CD14-positive monocyte (primary cell): ENCODE measurements at regions not wholly inside any gene's neighbourhood (a gene's known extent, or its start where the extent isn't known, plus 50 kb on each side); places are given as distances from the start of the nearest gene placed in this dataset.

Source experiments
- DNase-seq, 3 donors: peaks; one replicate each; pipeline ENCODE4 v3.0.0-alpha.2; 2011 to 2022
- H2AFZ ChIP-seq: 2 replicates; pipeline ENCODE4 v1.6.0; 2012; ENCODE audit warnings: mild to moderate bottlenecking, low read depth, low read length, inconsistent platforms; ENCODE audit not compliant: insufficient read depth, poor library complexity, severe bottlenecking
- H3K27ac ChIP-seq, 2 donors: 1 replicate in 1 of 2; 2 replicates in 1 of 2; pipeline ENCODE4 v1.5.1; 2012 to 2013; ENCODE audit warnings: low read length in 2 of 2, control low read depth in 1 of 2, inconsistent platforms in 1 of 2, low read depth in 1 of 2, mild to moderate bottlenecking in 1 of 2
- H3K27me3 ChIP-seq, 2 donors: one replicate each; pipeline versions ENCODE4 v1.6.0 to v1.6.1; 2011 to 2013; ENCODE audit warnings: low read length in 2 of 2; ENCODE audit not compliant: control insufficient read depth in 2 of 2, insufficient read depth in 2 of 2
- H3K36me3 ChIP-seq, 2 donors: replicated peaks in 1 of 2; 1 replicate in 1 of 2; 2 replicates in 1 of 2; pipeline versions ENCODE4 v1.5.1 to v1.6.1; 2012 to 2013; ENCODE audit warnings: low read length in 2 of 2, control low read depth in 1 of 2, inconsistent platforms in 1 of 2, mild to moderate bottlenecking in 1 of 2; ENCODE audit not compliant: insufficient read depth in 2 of 2, control insufficient read depth in 1 of 2
- H3K4me1 ChIP-seq, 2 donors: 1 replicate in 1 of 2; 2 replicates in 1 of 2; pipeline versions ENCODE4 v1.5.1 to v1.6.1; 2012 to 2013; ENCODE audit warnings: low read length in 2 of 2, control low read depth in 1 of 2, inconsistent platforms in 1 of 2, mild to moderate bottlenecking in 1 of 2, moderate library complexity in 1 of 2; ENCODE audit not compliant: insufficient read depth in 2 of 2, control insufficient read depth in 1 of 2
- H3K4me2 ChIP-seq: replicated peaks from 2 replicates; pipeline ENCODE3; 2012; ENCODE audit warnings: low read length, moderate library complexity, mild to moderate bottlenecking; ENCODE audit not compliant: poor library complexity, severe bottlenecking; ENCODE audit errors: extremely low read depth
- H3K4me3 ChIP-seq, 3 experiments: fragments of 200-600 bp in 1 of 3; sonication (generic) in 1 of 3; replicated peaks in 1 of 3; 1 replicate in 2 of 3; 2 replicates in 1 of 3; pipeline ENCODE4 v1.5.1; 2011 to 2013; ENCODE audit warnings: low read length in 3 of 3, mild to moderate bottlenecking in 3 of 3, control low read depth in 2 of 3, low read depth in 2 of 3, inconsistent platforms in 1 of 3, moderate library complexity in 1 of 3
- H3K79me2 ChIP-seq: 2 replicates; pipeline ENCODE4 v1.6.0; 2012; ENCODE audit warnings: mild to moderate bottlenecking, control low read depth, inconsistent platforms, low read length, moderate library complexity; ENCODE audit not compliant: insufficient read depth
- H3K9ac ChIP-seq: 2 replicates; pipeline ENCODE4 v1.6.0; 2017; ENCODE audit warnings: low read length, mild to moderate bottlenecking; ENCODE audit not compliant: insufficient read depth, poor library complexity, severe bottlenecking
- H3K9me3 ChIP-seq, 2 donors: replicated peaks in 1 of 2; 1 replicate in 1 of 2; 2 replicates in 1 of 2; pipeline versions ENCODE4 v1.5.1 to v1.6.1; 2012 to 2013; ENCODE audit warnings: low read length in 2 of 2, control low read depth in 1 of 2; ENCODE audit not compliant: control insufficient read depth in 1 of 2, insufficient read depth in 1 of 2
- H4K20me1 ChIP-seq: 2 replicates; pipeline ENCODE4 v1.6.0; 2012; ENCODE audit warnings: mild to moderate bottlenecking, low read length, control low read depth, moderate library complexity; ENCODE audit not compliant: insufficient read depth
- H3K27ac Mint-ChIP-seq, 7 donors: one replicate each; pipeline ENCODE4 v1.8.0; 2020; ENCODE audit warnings: mild to moderate bottlenecking in 7 of 7, mixed read lengths in 7 of 7, moderate library complexity in 6 of 7, inconsistent platforms in 2 of 7
- H3K27me3 Mint-ChIP-seq, 3 donors: one replicate each; pipeline ENCODE4 v1.8.0; 2021 to 2022; ENCODE audit warnings: low read depth in 3 of 3, mild to moderate bottlenecking in 3 of 3, mixed read lengths in 3 of 3, moderate library complexity in 3 of 3, inconsistent platforms in 1 of 3
- H3K36me3 Mint-ChIP-seq, 2 donors: one replicate each; pipeline ENCODE4 v1.8.0; 2020; ENCODE audit warnings: mixed read lengths in 2 of 2, inconsistent platforms in 1 of 2, mild to moderate bottlenecking in 1 of 2
- H3K4me1 Mint-ChIP-seq: one replicate; pipeline ENCODE4 v1.8.0; 2020; ENCODE audit warnings: mild to moderate bottlenecking, mixed read lengths
- H3K4me3 Mint-ChIP-seq, 2 donors: one replicate each; pipeline ENCODE4 v1.8.0; 2020; ENCODE audit warnings: mild to moderate bottlenecking in 2 of 2, mixed read lengths in 2 of 2, moderate library complexity in 1 of 2
- H3K9me3 Mint-ChIP-seq, 7 donors: one replicate each; pipeline ENCODE4 v1.8.0; 2020 to 2022; ENCODE audit warnings: mixed read lengths in 7 of 7, mild to moderate bottlenecking in 6 of 7, moderate library complexity in 6 of 7, inconsistent platforms in 2 of 7
- WGBS: methylation state at CpG from one replicate; pipeline ENCODE4 v1.1.5; 2013; ENCODE audit warnings: missing lambda C conversion rate; ENCODE audit not compliant: insufficient coverage; 5-methylcytosine and 5-hydroxymethylcytosine counted together
- intact Hi-C, 2 donors: fragments of 100-400 bp; cut with micrococcal nuclease; formaldehyde crosslinking; loops; one replicate each; pipeline versions ENCODE4 v1.15.0 to v1.15.1; 2023
- TF ChIP-seq, protein P1 (sequence below): fragments of 200-600 bp; IDR thresholded peaks from one replicate; pipeline ENCODE4 v1.8.0; 2022; ENCODE audit warnings: antibody characterized with exemption, mild to moderate bottlenecking

DNA sequence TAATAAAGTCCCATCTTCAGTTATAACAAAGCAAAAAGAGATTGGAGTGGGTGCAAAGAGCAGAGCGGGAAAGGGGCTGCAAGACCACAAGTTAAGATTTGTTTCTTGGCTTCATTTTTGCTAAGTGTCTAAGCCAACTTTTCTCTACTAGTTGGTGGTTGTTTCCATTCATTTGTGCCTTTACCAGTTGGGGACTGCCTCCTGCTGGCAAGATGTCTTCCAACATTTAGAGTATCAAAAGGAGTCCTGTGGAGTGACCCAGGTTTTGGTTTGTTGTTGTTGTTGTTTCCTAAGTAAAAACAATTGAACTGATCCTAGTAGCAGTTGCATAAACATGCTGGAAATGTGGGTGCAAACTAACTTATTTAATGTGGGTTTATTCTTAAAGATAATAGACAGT lies 121.1 kb downstream of the SPATA18 start:
- H3K27me3 Mint-ChIP-seq = peaks cover 0 to 2% (median 0%) of the 10 kb centered on the region in 3 donors
- Histone ChIP-seq H3K27me3 (no peaks in the 10 kb centered on the region), H3K79me2 (no peaks in the 10 kb centered on the region), H3K36me3 (no peaks in the 10 kb centered on the region), H3K9ac (no peak overlapping the region), H2AFZ (no peak overlapping the region), H3K4me3 (no peak overlapping the region), H3K4me1 (no peaks in the 10 kb centered on the region), H3K9me3 (peaks cover 5 to 9% of the 10 kb centered on the region in 2 donors), H3K4me2 (no peak overlapping the region), H4K20me1 (no peaks in the 10 kb centered on the region), H3K27ac (no peak overlapping the region)
- H3K4me1 Mint-ChIP-seq = no peaks in the 10 kb centered on the region
- no peak overlapping the region for H3K27ac Mint-ChIP-seq
- no peak for DNase-seq
- intact Hi-C loops = no loop called here
- 100% methylated on average over 1 of the region's 1 CpG for WGBS
- no peak overlapping the region for H3K4me3 Mint-ChIP-seq
- peaks cover 3 to 13% (median 7%) of the 10 kb centered on the region in 7 donors for H3K9me3 Mint-ChIP-seq
- H3K36me3 Mint-ChIP-seq = no peaks in the 10 kb centered on the region
- TF ChIP-seq, protein P1, sequence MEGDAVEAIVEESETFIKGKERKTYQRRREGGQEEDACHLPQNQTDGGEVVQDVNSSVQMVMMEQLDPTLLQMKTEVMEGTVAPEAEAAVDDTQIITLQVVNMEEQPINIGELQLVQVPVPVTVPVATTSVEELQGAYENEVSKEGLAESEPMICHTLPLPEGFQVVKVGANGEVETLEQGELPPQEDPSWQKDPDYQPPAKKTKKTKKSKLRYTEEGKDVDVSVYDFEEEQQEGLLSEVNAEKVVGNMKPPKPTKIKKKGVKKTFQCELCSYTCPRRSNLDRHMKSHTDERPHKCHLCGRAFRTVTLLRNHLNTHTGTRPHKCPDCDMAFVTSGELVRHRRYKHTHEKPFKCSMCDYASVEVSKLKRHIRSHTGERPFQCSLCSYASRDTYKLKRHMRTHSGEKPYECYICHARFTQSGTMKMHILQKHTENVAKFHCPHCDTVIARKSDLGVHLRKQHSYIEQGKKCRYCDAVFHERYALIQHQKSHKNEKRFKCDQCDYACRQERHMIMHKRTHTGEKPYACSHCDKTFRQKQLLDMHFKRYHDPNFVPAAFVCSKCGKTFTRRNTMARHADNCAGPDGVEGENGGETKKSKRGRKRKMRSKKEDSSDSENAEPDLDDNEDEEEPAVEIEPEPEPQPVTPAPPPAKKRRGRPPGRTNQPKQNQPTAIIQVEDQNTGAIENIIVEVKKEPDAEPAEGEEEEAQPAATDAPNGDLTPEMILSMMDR = no peak

DNA sequence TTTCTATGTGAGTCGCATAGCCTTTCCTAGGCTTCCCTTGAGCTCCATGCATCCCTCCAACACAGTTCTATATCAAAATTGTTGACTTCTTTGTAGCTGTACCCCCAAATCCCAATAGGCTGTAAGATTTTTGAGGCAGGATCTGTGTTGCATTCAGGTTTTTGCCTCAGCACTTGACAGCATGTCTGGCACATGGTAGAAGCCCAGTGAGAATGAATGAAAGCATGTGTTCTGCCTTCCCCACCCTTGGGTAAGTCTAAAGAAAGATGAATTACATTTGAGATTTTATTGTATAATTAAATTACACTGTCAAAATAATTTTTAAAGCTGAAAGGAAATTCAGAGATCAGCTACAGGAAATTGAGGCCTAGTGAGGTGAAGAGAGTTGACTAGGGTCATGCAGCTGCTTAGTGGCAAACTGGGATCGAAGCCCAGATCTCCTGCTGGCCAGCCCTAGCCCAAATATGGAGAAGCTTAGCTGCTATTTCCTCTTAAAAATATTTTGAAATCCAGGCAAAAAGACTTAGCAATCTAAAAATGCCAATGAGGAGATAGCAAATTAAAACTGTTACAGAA lies 122.5 kb downstream of the SPATA18 start:
- intact Hi-C loops = no loop called here
- H3K4me3 Mint-ChIP-seq = no peak overlapping the region

More for the DNA sequence above, 122.5 kb downstream of the SPATA18 start:
- H3K4me3 ChIP-seq = no peak overlapping the region
- no peak for DNase-seq
- Mint-ChIP-seq H3K36me3 (no peaks in the 10 kb centered on the region), H3K27me3 (peaks cover 0 to 2% (median 1%) of the 10 kb centered on the region in 3 donors), H3K4me1 (no peaks in the 10 kb centered on the region), H3K9me3 (peaks cover 6 to 13% (median 8%) of the 10 kb centered on the region in 7 donors), H3K27ac (peak overlapping the region in 1 of 7 donors; percentile 0)
- no peak overlapping the region for H2AFZ ChIP-seq
- TF ChIP-seq, protein P1 = no peak
- H3K9me3 ChIP-seq = peaks cover 5 to 9% of the 10 kb centered on the region in 2 donors
- H3K4me2 ChIP-seq = no peak overlapping the region
- H4K20me1 ChIP-seq = no peaks in the 10 kb centered on the region
- H3K9ac ChIP-seq = no peak overlapping the region
- no peaks in the 10 kb centered on the region for H3K4me1 ChIP-seq
- H3K79me2 ChIP-seq = no peaks in the 10 kb centered on the region
- H3K36me3 ChIP-seq = no peaks in the 10 kb centered on the region
- WGBS = no CpG with 5 or more reads among the region's 2 CpGs
- H3K27me3 ChIP-seq = no peaks in the 10 kb centered on the region
- no peak overlapping the region for H3K27ac ChIP-seq
